IPS-18a (cell line): ENCODE measurements at regions not wholly inside any gene's neighbourhood (a gene's known extent, or its start where the extent isn't known, plus 50 kb on each side); places are given as distances from the start of the nearest gene placed in this dataset.

Experiments used
- H3K27ac ChIP-seq: one replicate; pipeline ENCODE4 v1.5.1; 2013; ENCODE audit warnings: low read length
- H3K27me3 ChIP-seq: one replicate; pipeline ENCODE4 v1.6.1; 2013; ENCODE audit warnings: mild to moderate bottlenecking, low read length; ENCODE audit not compliant: control insufficient read depth, insufficient read depth
- H3K36me3 ChIP-seq: one replicate; pipeline ENCODE4 v1.6.1; 2013; ENCODE audit warnings: low read depth, low read length; ENCODE audit not compliant: control insufficient read depth
- H3K4me1 ChIP-seq: one replicate; pipeline ENCODE4 v1.6.1; 2013; ENCODE audit warnings: low read depth, low read length; ENCODE audit not compliant: control insufficient read depth
- H3K4me3 ChIP-seq: one replicate; pipeline ENCODE4 v1.5.1; 2013; ENCODE audit warnings: low read length
- H3K9ac ChIP-seq: one replicate; pipeline ENCODE4 v1.6.1; 2013; ENCODE audit warnings: mild to moderate bottlenecking, low read length, moderate library complexity
- H3K9me3 ChIP-seq: one replicate; pipeline ENCODE4 v1.6.1; 2013; ENCODE audit warnings: low read depth, low read length; ENCODE audit not compliant: control insufficient read depth

DNA sequence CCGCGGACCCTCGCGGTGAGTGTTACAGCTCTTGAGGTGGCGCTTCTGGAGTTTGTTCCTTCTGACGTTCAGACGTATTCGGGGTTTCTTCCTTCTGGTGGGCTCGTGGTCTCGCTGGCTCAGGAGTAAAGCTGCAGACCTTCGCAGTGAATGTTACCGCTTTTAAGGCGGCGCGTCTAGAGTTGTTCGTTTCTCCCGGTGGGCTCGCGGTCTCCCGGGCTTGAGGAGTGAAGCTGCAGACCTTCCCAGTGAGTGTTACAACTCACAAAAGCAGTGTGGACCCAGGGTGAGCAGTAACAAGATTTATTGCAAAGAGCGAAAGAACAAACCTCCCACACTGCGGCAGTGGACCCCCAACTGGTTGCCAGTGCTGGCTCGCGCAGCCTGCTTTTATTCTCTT lies 177.1 kb downstream of the UACA start:
- no peak overlapping the region for H3K4me3 ChIP-seq

DNA sequence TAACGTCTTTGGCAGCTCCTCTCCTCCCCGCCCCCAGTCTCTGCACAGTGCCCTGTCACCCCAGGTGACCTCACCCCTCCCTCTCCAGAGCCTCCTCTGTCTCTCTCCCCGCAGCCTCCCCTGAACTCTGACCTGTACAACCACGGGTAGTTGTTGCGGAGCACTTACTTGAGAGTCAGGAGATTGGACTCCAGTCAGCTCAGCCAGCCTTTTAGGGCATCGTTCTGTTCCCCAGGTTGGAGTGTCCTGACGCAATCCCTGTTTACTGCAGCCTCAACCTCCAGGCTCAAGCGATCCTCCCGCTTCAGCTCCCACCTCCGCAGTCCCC lies 177.7 kb downstream of the UACA start:
- Histone ChIP-seq H3K27me3 (peaks cover 13% of the 10 kb centered on the region), H3K36me3 (no peaks in the 10 kb centered on the region), H3K4me3 (peak overlapping the region; percentile 47), H3K9me3 (no peaks in the 10 kb centered on the region), H3K4me1 (peaks cover 4% of the 10 kb centered on the region), H3K27ac (no peak overlapping the region), H3K9ac (no peak overlapping the region)

More for the DNA sequence above, 177.1 kb downstream of the UACA start:
- Histone ChIP-seq H3K36me3 (no peaks in the 10 kb centered on the region), H3K9me3 (no peaks in the 10 kb centered on the region), H3K9ac (no peak overlapping the region), H3K27me3 (peaks cover 13% of the 10 kb centered on the region), H3K27ac (no peak overlapping the region), H3K4me1 (peaks cover 4% of the 10 kb centered on the region)

DNA sequence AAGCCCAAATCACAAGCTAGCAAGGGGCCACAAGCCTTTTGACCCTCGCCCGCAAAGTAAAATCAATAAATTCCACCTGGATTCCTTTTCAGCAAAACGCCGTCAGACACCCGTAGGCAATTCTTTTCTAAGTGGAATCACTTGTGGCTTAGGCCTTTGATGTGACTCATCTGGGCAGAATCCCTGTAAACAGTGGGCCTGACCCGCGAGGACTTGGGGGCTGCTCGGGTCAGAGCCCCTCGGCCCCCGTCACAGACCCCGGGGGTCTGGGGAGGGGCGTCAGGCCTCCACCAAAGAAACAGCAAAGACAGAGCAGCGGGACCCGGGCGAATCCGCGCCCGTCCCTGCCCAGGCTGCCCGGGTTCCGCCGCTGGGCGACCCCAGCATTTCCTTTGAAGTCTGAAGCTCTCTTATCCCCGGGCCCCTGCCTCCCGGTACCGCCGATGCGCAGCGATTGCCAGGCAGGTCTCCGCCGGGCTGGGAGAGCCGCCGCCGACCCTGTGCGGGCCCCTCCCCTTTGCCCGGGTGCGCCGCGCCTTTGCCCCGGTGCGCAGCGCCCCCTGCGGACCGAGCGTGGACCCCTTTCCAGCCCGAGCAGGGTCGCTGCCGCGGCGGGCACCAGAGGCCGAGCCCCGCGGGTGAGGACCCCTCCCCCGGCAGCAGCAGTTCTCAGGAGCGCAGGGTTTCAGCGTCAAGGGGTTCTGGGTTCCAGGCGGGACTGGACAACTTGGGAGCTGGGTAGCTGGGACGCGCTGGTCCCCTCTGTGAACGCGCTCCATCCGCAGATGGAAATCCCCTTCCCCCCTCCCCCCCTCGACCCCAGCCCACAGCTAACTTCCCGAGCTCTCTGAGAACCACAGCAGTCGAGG lies 178.3 kb downstream of the UACA start:
- peaks cover 4% of the 10 kb centered on the region for H3K4me1 ChIP-seq
- H3K27me3 ChIP-seq: peaks cover 13% of the 10 kb centered on the region
- no peaks in the 10 kb centered on the region for H3K36me3 ChIP-seq
- H3K4me3 ChIP-seq: peak overlapping the region; percentile 47
- no peak overlapping the region for H3K9ac ChIP-seq
- H3K9me3 ChIP-seq: no peaks in the 10 kb centered on the region
- no peak overlapping the region for H3K27ac ChIP-seq

DNA sequence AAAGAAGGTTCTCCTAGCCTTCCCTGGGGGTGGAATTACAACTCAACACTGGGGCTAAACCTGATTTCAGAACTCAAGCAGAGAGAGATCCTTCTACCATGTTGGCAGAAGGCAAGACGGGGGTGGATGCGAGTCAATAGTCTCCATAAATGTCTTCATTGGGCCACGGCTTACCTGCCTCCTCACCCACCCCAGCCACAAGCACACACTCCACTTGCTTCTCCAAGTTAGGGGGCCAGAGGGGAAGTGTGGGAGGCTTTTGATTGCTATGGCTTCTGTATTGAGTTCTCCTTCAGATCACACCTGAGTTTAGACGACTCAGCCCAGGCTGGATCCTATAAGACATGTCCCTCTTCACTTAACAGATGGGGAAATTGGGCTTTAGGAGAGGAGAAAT lies 178.9 kb downstream of the UACA start:
- Histone ChIP-seq H3K27me3 (peaks cover 13% of the 10 kb centered on the region), H3K9ac (no peak overlapping the region), H3K4me1 (peaks cover 4% of the 10 kb centered on the region), H3K4me3 (peak overlapping the region; percentile 47), H3K27ac (no peak overlapping the region), H3K36me3 (no peaks in the 10 kb centered on the region), H3K9me3 (no peaks in the 10 kb centered on the region)

DNA sequence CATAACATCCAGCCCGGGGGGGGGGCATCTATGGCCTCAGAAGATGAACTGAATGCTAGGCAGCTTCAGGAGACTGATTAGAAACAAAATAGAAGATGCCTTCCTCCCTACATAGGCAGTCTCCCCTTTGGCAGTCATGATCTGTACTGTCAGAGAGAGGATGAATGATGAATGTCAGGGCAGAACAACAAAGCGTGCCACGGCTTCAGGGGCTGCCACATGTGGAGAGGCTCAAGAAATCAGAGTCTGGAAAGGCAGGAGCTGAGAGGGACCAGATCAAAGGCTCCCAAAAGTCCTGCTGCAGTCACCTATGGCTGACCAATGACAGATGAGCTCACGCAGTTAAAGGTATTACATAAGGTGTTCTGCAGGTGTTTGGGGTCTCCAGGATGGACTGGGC lies 180.4 kb downstream of the UACA start:
- Histone ChIP-seq H3K36me3 (no peaks in the 10 kb centered on the region), H3K27me3 (peaks cover 13% of the 10 kb centered on the region), H3K27ac (no peak overlapping the region), H3K4me3 (no peak overlapping the region), H3K9ac (no peak overlapping the region), H3K4me1 (peaks cover 4% of the 10 kb centered on the region), H3K9me3 (no peaks in the 10 kb centered on the region)

DNA sequence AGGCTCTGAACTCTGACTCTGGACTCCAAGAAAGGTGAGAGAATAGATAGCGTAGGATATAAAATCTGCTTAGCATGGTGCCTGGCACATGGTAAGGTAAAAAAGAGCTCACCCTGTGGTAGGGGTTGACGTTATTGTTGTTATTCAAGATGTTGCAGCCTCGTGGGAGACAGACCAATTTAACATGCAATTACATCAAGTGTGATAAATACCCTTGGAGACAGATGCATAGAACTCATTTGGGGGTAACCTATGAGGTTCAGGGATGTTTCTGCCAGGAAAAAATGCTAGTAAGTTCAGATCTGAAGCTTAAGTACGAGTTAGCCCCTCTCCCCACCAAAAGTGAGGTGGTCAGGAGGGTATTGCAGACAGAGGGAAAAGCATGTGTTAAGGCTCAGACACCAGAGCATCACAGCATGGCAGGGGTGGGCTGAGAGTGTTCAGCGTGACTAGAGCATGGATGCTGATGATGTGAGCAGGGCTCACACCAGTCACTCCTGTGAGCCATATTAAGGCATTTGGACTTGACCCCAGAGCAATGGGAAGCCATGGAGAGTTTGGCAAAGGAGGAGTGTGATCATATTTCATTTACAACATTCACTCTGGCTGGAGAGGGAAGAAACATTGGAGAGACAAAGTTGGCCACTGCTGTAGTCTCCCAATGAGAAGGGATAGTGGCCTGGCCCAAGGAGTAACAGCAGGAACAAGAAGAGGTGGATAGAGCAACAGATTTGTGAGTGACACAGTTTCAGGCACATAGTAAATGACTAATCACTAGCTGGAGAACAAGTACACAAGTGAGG lies 181.0 kb downstream of the UACA start:
- H3K9ac ChIP-seq: no peak overlapping the region
- no peaks in the 10 kb centered on the region for H3K36me3 ChIP-seq
- peaks cover 4% of the 10 kb centered on the region for H3K4me1 ChIP-seq
- H3K27me3 ChIP-seq: peaks cover 13% of the 10 kb centered on the region
- H3K4me3 ChIP-seq: no peak overlapping the region
- H3K27ac ChIP-seq: no peak overlapping the region
- H3K9me3 ChIP-seq: no peaks in the 10 kb centered on the region

DNA sequence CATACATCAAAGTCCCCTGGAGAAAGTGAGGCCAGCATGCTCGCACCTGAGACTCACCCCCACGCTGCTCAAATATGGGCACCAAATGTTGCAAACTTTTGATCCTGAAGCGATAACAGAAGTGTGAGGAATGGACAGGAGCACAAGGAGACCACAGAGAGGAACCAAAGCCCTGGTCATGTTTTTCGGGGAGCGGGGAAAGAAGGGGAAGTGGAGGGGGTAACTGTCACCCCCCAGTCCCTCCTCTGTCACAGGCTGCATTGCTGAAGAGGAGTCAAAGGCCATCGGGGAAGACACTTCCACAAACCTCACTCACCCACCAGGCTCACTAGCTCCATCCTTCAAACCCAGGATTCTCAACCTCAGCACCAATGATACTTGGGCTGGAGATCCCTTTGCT lies 182.4 kb downstream of the UACA start:
- no peak overlapping the region for H3K4me3 ChIP-seq
- H3K27ac ChIP-seq: no peak overlapping the region
- peaks cover 13% of the 10 kb centered on the region for H3K27me3 ChIP-seq
- H3K9me3 ChIP-seq: no peaks in the 10 kb centered on the region
- H3K36me3 ChIP-seq: no peaks in the 10 kb centered on the region
- peaks cover 4% of the 10 kb centered on the region for H3K4me1 ChIP-seq
- H3K9ac ChIP-seq: no peak overlapping the region

DNA sequence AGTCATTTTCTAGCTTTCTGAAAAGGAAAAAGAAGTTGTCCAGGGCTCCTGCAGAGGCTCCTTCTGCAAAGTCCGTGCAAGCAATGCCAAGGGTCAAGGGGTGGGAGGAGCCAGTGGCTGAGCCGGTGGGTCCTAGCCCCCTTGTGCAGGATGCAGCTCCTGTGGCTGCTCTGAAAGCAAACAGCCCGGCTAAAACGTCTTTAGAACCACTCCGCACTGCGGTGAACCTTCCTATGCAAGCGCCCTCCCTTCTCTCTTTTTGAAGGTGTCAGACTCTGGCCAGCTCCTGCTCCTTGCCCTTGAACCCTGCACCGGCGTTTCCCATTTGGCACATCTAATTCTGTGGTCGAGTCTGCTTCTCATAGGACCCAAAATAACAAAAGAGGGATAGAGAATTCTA lies 183.1 kb downstream of the UACA start:
- Histone ChIP-seq H3K36me3 (no peaks in the 10 kb centered on the region), H3K4me3 (no peak overlapping the region), H3K9me3 (no peaks in the 10 kb centered on the region), H3K27ac (no peak overlapping the region), H3K9ac (no peak overlapping the region), H3K27me3 (peaks cover 13% of the 10 kb centered on the region), H3K4me1 (peaks cover 4% of the 10 kb centered on the region)

DNA sequence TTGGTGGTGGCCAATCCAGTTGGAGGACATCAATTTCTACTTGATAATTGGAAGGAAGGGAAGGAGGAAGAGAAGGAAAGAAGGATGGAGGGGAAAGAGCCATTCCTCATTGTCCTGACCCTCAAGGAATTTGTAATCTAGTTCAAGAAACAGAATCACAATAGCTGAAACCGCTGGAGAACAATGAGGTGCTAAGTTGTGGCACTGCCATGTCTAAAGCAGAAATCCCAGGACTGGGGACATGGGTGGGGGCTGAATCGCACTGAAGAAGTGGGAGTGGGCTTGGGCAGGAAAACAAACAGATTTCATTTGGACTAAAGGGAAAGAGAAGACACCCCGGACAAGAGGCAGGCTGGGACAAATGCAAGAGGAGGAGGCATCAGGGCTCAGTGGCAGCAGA lies 183.6 kb downstream of the UACA start:
- Histone ChIP-seq H3K4me1 (peaks cover 4% of the 10 kb centered on the region), H3K9me3 (no peaks in the 10 kb centered on the region), H3K36me3 (no peaks in the 10 kb centered on the region), H3K27ac (no peak overlapping the region), H3K27me3 (peaks cover 10% of the 10 kb centered on the region), H3K4me3 (no peak overlapping the region), H3K9ac (no peak overlapping the region)

DNA sequence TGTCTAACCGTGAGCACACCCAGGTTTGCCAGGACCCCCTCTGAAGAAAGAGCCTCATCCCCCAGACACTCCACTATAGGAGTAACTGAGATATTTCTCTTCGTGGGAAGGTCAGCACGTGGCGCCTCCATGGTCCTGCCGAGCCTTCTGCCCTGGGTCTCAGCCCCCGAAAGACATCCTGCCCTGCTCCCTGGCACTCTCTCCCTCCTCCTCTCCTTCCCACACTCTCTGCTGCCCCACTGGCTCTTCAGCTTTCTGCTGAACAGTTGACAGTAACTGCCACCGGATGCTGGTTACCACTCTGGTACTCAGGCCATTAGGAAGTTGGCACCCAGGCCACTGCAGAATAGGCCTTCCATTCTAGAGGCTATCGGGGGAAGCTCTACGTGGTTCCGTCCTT lies 185.2 kb downstream of the UACA start:
- no peaks in the 10 kb centered on the region for H3K27me3 ChIP-seq
- no peaks in the 10 kb centered on the region for H3K4me1 ChIP-seq
- H3K4me3 ChIP-seq: no peak overlapping the region
- H3K9ac ChIP-seq: no peak overlapping the region
- H3K9me3 ChIP-seq: no peaks in the 10 kb centered on the region
- H3K27ac ChIP-seq: no peak overlapping the region
- H3K36me3 ChIP-seq: no peaks in the 10 kb centered on the region

DNA sequence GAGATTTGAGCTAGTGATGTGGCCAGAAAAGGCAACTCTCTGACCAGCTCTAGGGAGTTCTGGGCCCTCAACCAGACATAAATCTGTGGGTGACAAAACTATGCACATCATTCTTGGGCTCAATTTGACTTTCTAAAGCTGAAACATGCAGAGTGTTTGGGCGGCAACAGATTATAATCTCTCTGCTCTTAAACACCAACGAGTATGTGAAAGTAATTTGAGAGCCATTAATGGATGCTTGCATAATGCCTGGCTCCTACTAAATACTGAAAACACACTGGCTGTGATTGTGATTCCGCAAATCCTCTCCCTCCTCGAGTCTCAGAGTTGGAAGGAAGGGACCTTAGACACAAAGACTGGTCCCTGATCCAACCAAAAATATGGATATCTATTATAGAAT lies 186.7 kb downstream of the UACA start:
- Histone ChIP-seq H3K27ac (no peak overlapping the region), H3K27me3 (no peaks in the 10 kb centered on the region), H3K4me1 (no peaks in the 10 kb centered on the region), H3K36me3 (no peaks in the 10 kb centered on the region), H3K4me3 (no peak overlapping the region), H3K9ac (no peak overlapping the region), H3K9me3 (no peaks in the 10 kb centered on the region)

DNA sequence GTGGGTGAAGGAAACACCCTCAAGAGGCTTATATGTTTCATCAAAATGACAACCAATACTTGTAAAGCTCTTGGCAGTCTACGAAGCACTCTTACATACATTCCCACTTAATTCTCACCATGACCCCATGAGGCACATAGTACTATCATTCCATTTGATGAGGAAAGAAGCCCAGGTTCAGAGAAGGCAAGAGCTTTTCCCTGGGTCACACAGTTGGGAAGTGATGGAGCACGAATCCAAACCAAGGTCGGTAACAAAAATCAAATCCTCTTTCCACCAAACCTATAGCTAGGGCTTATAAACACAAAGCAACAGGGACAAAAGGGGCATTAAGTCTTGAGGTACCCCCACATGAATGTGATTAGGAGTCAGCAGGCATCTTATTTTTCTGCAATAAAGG lies 187.1 kb downstream of the UACA start:
- Histone ChIP-seq H3K9ac (no peak overlapping the region), H3K9me3 (no peaks in the 10 kb centered on the region), H3K36me3 (no peaks in the 10 kb centered on the region), H3K4me3 (no peak overlapping the region), H3K27ac (no peak overlapping the region), H3K27me3 (no peaks in the 10 kb centered on the region), H3K4me1 (no peaks in the 10 kb centered on the region)
